Stomach (tissue), 8 donors: ENCODE measurements at regions not wholly inside any gene's neighbourhood (a gene's known extent, or its start where the extent isn't known, plus 50 kb on each side); places are given as distances from the start of the nearest gene placed in this dataset.

Source experiments
- DNase-seq, 2 donors: peaks; one replicate each; pipeline versions ENCODE4 v3.0.0 to v3.0.0-alpha.2; 2013 to 2019
- H3K27ac ChIP-seq, 5 donors: fragments of 200-600 bp in 4 of 5; sonication (generic) in 4 of 5; one replicate each; pipeline ENCODE4 v1.5.1; 2013 to 2019; ENCODE audit warnings: mild to moderate bottlenecking in 1 of 5, moderate library complexity in 1 of 5
- H3K27me3 ChIP-seq, 3 donors: fragments of 200-600 bp; sonication (generic); one replicate each; pipeline ENCODE4 v1.5.1; 2017 to 2019; ENCODE audit warnings: mixed run types in 1 of 3
- H3K36me3 ChIP-seq, 4 donors: fragments of 200-600 bp; sonication (generic); 1 replicate in 3 of 4; 2 replicates in 1 of 4; pipeline ENCODE4 v1.5.1; 2016 to 2019
- H3K4me1 ChIP-seq, 4 donors: fragments of 200-600 bp; sonication (generic); one replicate each; pipeline ENCODE4 v1.5.1; 2016 to 2019
- H3K4me3 ChIP-seq, 4 donors: fragments of 200-600 bp; sonication (generic) in 3 of 4; one replicate each; pipeline ENCODE4 v1.5.1; 2016 to 2019; ENCODE audit warnings: mild to moderate bottlenecking in 1 of 4
- H3K9me3 ChIP-seq, 4 donors: fragments of 200-600 bp; sonication (generic); one replicate each; pipeline ENCODE4 v1.5.1; 2016 to 2019
- EP300 ChIP-seq: sonication (generic); formaldehyde crosslinking; IDR thresholded peaks from one replicate; pipeline ENCODE4 v1.6.1; 2017; ENCODE audit warnings: antibody characterized with exemption
- POLR2A ChIP-seq, 4 donors: fragments of 450-650 bp; IDR thresholded peaks; one replicate each; pipeline ENCODE4 v1.6.1; 2016; ENCODE audit warnings: antibody characterized with exemption in 4 of 4, control low read depth in 2 of 4, mild to moderate bottlenecking in 1 of 4, moderate library complexity in 1 of 4
- POLR2AphosphoS5 ChIP-seq, 3 donors: sonication (generic); formaldehyde crosslinking; IDR thresholded peaks; one replicate each; pipeline ENCODE4 v1.6.1; 2016; ENCODE audit warnings: antibody characterized with exemption in 3 of 3
- WGBS, 5 donors: extraction: QIAGEN DNeasy Blood & Tissue Kit in 3 of 5; methylation state at CpG; one replicate each; pipeline versions ENCODE4 v1.1.5 to v1.1.7; 2013 to 2018; 5-methylcytosine and 5-hydroxymethylcytosine counted together
- intact Hi-C: fragments of 100-400 bp; cut with DNase I; formaldehyde crosslinking; loops from one replicate; pipeline ENCODE4 v1.15.1; 2023; ENCODE audit warnings: low total_unique reads
- TF ChIP-seq, protein P1 (sequence below), 7 experiments: fragments of 450-650 bp in 4 of 7; fragments of 200-600 bp in 3 of 7; sonication (generic) in 3 of 7; IDR thresholded peaks; one replicate each; pipeline ENCODE4 v1.5.1; 2016 to 2019; ENCODE audit warnings: antibody characterized with exemption in 7 of 7, control low read depth in 2 of 7, mild to moderate bottlenecking in 1 of 7
- donor health status: healthy with polysubstance abuse.
- donor health status: Bipolar disorder and iron deficiency.
- donor health status: healthy.

GRCh38 chr2:34401186-34401585 lies 802.1 kb upstream of the FAM98A start:
- Histone ChIP-seq H3K4me1 (no peaks in the 10 kb centered on the region), H3K4me3 (no peak overlapping the region)
- intact Hi-C loops, result no loop called here

DNA sequence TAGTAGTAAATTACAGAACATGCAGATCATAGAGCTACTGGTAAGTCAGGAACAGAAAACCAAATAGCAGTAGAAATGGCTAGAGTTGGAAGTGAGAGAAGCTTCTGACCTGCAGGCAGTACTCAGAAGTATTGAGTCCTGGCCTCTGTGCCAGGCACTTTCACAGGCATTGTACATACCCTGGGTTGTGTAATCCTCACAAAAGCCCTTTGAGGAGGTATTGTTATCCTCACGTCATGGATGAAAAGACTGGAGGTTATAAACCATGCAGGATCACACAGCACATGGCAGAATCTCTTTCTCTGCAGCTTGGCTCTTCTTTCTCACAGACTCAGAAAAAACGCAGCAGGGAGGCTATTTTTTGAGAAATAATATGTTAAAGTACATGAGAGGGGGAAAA lies 789.3 kb upstream of the FAM98A start:
- no peak for DNase-seq
- intact Hi-C loops, result no loop called here
- H3K27me3 ChIP-seq, result no peaks in the 10 kb centered on the region
- H3K9me3 ChIP-seq, result no peaks in the 10 kb centered on the region
- no peak overlapping the region for H3K27ac ChIP-seq
- whole genome bisulfite sequencing, 5 donors, result 68 to 80% (median 75%) methylated on average over 2 of the region's 2 CpGs
- no peaks in the 10 kb centered on the region for H3K4me1 ChIP-seq
- H3K36me3 ChIP-seq, result no peaks in the 10 kb centered on the region
- TF ChIP-seq, protein P1, sequence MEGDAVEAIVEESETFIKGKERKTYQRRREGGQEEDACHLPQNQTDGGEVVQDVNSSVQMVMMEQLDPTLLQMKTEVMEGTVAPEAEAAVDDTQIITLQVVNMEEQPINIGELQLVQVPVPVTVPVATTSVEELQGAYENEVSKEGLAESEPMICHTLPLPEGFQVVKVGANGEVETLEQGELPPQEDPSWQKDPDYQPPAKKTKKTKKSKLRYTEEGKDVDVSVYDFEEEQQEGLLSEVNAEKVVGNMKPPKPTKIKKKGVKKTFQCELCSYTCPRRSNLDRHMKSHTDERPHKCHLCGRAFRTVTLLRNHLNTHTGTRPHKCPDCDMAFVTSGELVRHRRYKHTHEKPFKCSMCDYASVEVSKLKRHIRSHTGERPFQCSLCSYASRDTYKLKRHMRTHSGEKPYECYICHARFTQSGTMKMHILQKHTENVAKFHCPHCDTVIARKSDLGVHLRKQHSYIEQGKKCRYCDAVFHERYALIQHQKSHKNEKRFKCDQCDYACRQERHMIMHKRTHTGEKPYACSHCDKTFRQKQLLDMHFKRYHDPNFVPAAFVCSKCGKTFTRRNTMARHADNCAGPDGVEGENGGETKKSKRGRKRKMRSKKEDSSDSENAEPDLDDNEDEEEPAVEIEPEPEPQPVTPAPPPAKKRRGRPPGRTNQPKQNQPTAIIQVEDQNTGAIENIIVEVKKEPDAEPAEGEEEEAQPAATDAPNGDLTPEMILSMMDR (IDR thresholded peaks at IDR 0.05), result no peak
- no peak for TF ChIP-seq EP300
- TF ChIP-seq POLR2AphosphoS5 (IDR thresholded peaks at IDR 0.05), result no peak
- no peak for TF ChIP-seq POLR2A (IDR thresholded peaks at IDR 0.05)
- H3K4me3 ChIP-seq, result no peak overlapping the region

More at GRCh38 chr2:34401186-34401585, 802.1 kb upstream of the FAM98A start:
- TF ChIP-seq EP300, result no peak
- no peak for TF ChIP-seq POLR2AphosphoS5 (IDR thresholded peaks at IDR 0.05)
- TF ChIP-seq, protein P1 (IDR thresholded peaks at IDR 0.05), result no peak
- no peak for TF ChIP-seq POLR2A (IDR thresholded peaks at IDR 0.05)
- no peak overlapping the region for H3K27ac ChIP-seq
- WGBS, 5 donors, result 89 to 96% (median 92%) methylated on average over 5 of the region's 5 CpGs
- H3K9me3 ChIP-seq, result no peaks in the 10 kb centered on the region
- H3K36me3 ChIP-seq, result no peaks in the 10 kb centered on the region
- H3K27me3 ChIP-seq, result no peaks in the 10 kb centered on the region
- DNase-seq, result no peak

- WGBS, 5 donors, result 68 to 85% (median 82%) methylated on average over 3 of the region's 3 CpGs
Observed at GRCh38 chr2:34387536-34387935, 788.4 kb upstream of the FAM98A start.

DNA sequence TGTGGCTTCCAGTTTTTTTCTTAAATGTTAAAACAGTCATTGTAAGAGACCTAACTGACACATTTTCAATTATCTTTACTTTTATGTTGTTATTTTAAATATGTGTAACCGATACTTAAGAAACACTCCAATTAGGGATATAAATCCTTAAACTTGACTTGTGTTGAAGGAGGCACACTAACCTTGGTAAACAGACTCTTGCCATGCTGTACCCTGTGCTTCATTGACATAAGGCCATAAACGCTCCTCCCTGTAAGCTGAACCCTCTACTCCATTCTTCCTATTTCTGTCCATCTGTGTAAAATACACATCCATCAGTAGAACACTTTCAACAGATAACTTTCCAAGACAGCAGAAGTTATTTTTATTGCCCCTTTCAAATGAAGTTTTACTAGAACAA lies 780.5 kb upstream of the FAM98A start:
- H3K4me3 ChIP-seq, result no peak overlapping the region
- H3K27ac ChIP-seq, result no peak overlapping the region
- WGBS, 5 donors, result 65 to 78% (median 73%) methylated on average over 2 of the region's 2 CpGs
- no peak for DNase-seq
- H3K4me1 ChIP-seq, result no peaks in the 10 kb centered on the region
- H3K36me3 ChIP-seq, result no peaks in the 10 kb centered on the region
- H3K27me3 ChIP-seq, result no peaks in the 10 kb centered on the region
- intact Hi-C loops, result no loop called here
- H3K9me3 ChIP-seq, result no peaks in the 10 kb centered on the region
- TF ChIP-seq POLR2AphosphoS5 (IDR thresholded peaks at IDR 0.05) (no peak), POLR2A (IDR thresholded peaks at IDR 0.05) (no peak), EP300 (no peak)
- TF ChIP-seq, protein P1 (IDR thresholded peaks at IDR 0.05), result no peak

More at GRCh38 chr2:34387536-34387935, 788.4 kb upstream of the FAM98A start:
- Histone ChIP-seq H3K4me3 (no peak overlapping the region), H3K27ac (no peak overlapping the region), H3K27me3 (no peaks in the 10 kb centered on the region), H3K36me3 (no peaks in the 10 kb centered on the region), H3K9me3 (no peaks in the 10 kb centered on the region), H3K4me1 (no peaks in the 10 kb centered on the region)
- no peak for DNase-seq
- TF ChIP-seq POLR2AphosphoS5 (IDR thresholded peaks at IDR 0.05), result no peak
- TF ChIP-seq, protein P1 (IDR thresholded peaks at IDR 0.05), result no peak
- intact Hi-C loops, result no loop called here
